ENCODE measurements at regions not wholly inside any gene's neighbourhood (a gene's known extent, or its start where the extent isn't known, plus 50 kb on each side); places are given as distances from the start of the nearest gene placed in this dataset.

GRCh38 chr1:163673759-163674151 is 352.0 kb downstream of the NUF2 start:
- TF ChIP-seq, protein P1, sequence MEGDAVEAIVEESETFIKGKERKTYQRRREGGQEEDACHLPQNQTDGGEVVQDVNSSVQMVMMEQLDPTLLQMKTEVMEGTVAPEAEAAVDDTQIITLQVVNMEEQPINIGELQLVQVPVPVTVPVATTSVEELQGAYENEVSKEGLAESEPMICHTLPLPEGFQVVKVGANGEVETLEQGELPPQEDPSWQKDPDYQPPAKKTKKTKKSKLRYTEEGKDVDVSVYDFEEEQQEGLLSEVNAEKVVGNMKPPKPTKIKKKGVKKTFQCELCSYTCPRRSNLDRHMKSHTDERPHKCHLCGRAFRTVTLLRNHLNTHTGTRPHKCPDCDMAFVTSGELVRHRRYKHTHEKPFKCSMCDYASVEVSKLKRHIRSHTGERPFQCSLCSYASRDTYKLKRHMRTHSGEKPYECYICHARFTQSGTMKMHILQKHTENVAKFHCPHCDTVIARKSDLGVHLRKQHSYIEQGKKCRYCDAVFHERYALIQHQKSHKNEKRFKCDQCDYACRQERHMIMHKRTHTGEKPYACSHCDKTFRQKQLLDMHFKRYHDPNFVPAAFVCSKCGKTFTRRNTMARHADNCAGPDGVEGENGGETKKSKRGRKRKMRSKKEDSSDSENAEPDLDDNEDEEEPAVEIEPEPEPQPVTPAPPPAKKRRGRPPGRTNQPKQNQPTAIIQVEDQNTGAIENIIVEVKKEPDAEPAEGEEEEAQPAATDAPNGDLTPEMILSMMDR (IDR thresholded peaks at IDR 0.05): no peak
- no peak for TF ChIP-seq POLR2A (IDR thresholded peaks at IDR 0.05)
